Tibial nerve (tissue), 4 donors: ENCODE measurements at regions not wholly inside any gene's neighbourhood (a gene's known extent, or its start where the extent isn't known, plus 50 kb on each side); places are given as distances from the start of the nearest gene placed in this dataset.

Source experiments
- DNase-seq, 2 donors: peaks; one replicate each; pipeline ENCODE4 v3.0.0-alpha.2; 2019; ENCODE audit warnings: low spot score in 2 of 2
- H3K27ac ChIP-seq, 4 donors: fragments of 200-600 bp; sonication (generic) in 3 of 4; one replicate each; pipeline ENCODE4 v1.5.1; 2017 to 2019; ENCODE audit warnings: mild to moderate bottlenecking in 1 of 4
- H3K27me3 ChIP-seq, 2 donors: fragments of 200-600 bp; sonication (generic) in 1 of 2; one replicate each; pipeline versions ENCODE4 v1.5.1 to v1.6.0; 2017 to 2019
- H3K36me3 ChIP-seq, 3 donors: fragments of 200-600 bp; sonication (generic); one replicate each; pipeline ENCODE4 v1.5.1; 2018 to 2019
- H3K4me1 ChIP-seq, 4 donors: fragments of 200-600 bp; sonication (generic) in 3 of 4; one replicate each; pipeline ENCODE4 v1.5.1; 2017 to 2019
- H3K4me3 ChIP-seq, 4 donors: fragments of 200-600 bp; sonication (generic) in 3 of 4; one replicate each; pipeline ENCODE4 v1.5.1; 2017 to 2019; ENCODE audit warnings: mild to moderate bottlenecking in 1 of 4, moderate library complexity in 1 of 4
- H3K9me3 ChIP-seq, 4 donors: fragments of 200-600 bp; sonication (generic) in 3 of 4; one replicate each; pipeline ENCODE4 v1.5.1; 2017 to 2019
- EP300 ChIP-seq, 2 donors: sonication (generic); formaldehyde crosslinking; IDR thresholded peaks; one replicate each; pipeline ENCODE4 v1.6.1; 2017; ENCODE audit warnings: antibody characterized with exemption in 2 of 2, mild to moderate bottlenecking in 1 of 2
- POLR2A ChIP-seq, 2 donors: fragments of 450-650 bp; IDR thresholded peaks; one replicate each; pipeline ENCODE4 v1.6.1; 2017; ENCODE audit warnings: antibody characterized with exemption in 2 of 2, mild to moderate bottlenecking in 2 of 2, moderate library complexity in 2 of 2
- WGBS, 2 donors: methylation state at CpG; one replicate each; pipeline ENCODE4 v1.1.5; 2018; 5-methylcytosine and 5-hydroxymethylcytosine counted together
- TF ChIP-seq, protein P1 (sequence below), 5 experiments: fragments of 200-600 bp in 3 of 5; fragments of 450-650 bp in 2 of 5; sonication (generic) in 3 of 5; IDR thresholded peaks; one replicate each; pipeline ENCODE4 v1.5.1; 2016 to 2019; ENCODE audit warnings: antibody characterized with exemption in 5 of 5, mild to moderate bottlenecking in 3 of 5, moderate library complexity in 2 of 5

DNA sequence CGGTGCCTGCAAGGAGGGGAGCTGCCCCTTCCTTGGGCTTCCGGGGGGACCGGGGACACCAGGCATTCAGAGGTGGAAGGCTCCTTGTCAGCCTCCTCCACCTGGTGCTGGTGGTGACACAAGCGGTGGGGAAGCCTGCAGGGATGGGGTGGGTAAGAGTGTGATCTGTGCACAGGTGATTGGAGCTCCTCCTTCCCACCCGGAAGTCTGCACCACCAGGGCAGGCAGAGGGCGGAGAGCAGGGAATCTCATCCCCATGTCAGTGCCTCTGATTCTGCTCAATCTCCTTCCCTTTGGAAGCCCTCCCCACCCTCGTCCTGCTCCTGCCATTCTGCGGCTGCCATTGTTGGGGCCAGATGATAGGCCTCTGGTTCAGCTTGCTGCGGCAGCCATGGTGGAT, 238.1 kb upstream of the CRY1 start:
- WGBS, 2 donors, result 72% methylated on average over 8 to 9 of the region's 9 CpGs
- Histone ChIP-seq H3K9me3 (no peaks in the 10 kb centered on the region), H3K4me1 (no peaks in the 10 kb centered on the region), H3K27ac (no peak overlapping the region), H3K4me3 (no peak overlapping the region), H3K36me3 (no peaks in the 10 kb centered on the region), H3K27me3 (no peaks in the 10 kb centered on the region)
- TF ChIP-seq POLR2A (IDR thresholded peaks at IDR 0.05), result no peak
- TF ChIP-seq, protein P1, sequence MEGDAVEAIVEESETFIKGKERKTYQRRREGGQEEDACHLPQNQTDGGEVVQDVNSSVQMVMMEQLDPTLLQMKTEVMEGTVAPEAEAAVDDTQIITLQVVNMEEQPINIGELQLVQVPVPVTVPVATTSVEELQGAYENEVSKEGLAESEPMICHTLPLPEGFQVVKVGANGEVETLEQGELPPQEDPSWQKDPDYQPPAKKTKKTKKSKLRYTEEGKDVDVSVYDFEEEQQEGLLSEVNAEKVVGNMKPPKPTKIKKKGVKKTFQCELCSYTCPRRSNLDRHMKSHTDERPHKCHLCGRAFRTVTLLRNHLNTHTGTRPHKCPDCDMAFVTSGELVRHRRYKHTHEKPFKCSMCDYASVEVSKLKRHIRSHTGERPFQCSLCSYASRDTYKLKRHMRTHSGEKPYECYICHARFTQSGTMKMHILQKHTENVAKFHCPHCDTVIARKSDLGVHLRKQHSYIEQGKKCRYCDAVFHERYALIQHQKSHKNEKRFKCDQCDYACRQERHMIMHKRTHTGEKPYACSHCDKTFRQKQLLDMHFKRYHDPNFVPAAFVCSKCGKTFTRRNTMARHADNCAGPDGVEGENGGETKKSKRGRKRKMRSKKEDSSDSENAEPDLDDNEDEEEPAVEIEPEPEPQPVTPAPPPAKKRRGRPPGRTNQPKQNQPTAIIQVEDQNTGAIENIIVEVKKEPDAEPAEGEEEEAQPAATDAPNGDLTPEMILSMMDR (IDR thresholded peaks at IDR 0.05), result no peak
- TF ChIP-seq EP300 (IDR thresholded peaks at IDR 0.05), result no peak
- no peak for DNase-seq

DNA sequence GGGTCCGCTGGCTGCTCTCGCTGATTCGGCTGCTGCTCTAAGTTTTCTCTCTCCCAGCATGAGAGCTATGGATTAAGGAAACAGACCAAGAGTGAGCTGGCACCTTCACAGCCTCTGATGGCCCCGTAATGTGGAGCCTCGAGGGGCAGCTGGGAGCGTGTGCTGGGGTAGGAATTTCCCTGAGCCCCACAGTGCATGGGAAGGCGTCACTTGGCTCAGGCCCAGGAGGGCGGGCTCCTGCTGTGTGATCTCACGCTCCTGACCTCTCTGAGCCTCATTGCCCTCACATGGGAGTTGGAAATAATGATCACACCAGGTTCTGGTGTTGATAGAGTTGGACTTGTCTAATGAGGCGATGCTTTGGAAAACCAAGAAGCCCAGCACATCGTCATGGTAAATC, 238.6 kb upstream of the CRY1 start:
- H3K4me3 ChIP-seq, result no peak overlapping the region
- DNase-seq, result no peak
- H3K9me3 ChIP-seq, result no peaks in the 10 kb centered on the region
- WGBS, 2 donors, result 65% methylated on average over 10 to 11 of the region's 11 CpGs
- no peaks in the 10 kb centered on the region for H3K4me1 ChIP-seq
- no peak for TF ChIP-seq POLR2A (IDR thresholded peaks at IDR 0.05)
- no peak for TF ChIP-seq EP300 (IDR thresholded peaks at IDR 0.05)
- no peak overlapping the region for H3K27ac ChIP-seq
- no peaks in the 10 kb centered on the region for H3K36me3 ChIP-seq
- H3K27me3 ChIP-seq, result no peaks in the 10 kb centered on the region

DNA sequence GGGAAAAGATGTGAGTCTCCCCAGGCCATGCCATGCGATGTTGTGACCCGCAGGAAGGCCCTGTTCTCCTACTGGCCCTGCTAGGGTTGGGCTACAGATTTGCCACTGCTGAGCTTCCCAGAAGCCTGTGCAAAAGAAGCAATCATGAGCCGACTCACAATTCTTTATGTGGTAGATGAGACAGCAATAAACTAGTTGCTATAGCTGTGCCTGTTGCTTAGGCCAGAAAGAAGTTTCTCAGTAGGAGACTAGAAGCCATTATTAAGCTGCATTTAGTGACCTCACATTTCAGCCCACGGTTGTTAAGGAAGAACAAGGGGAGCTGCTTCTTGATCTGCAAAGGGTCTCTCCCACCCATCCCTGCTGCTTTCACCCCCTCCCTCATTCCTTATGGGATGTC, 239.4 kb upstream of the CRY1 start:
- WGBS, 2 donors, result 45 to 54% methylated on average over 4 of the region's 4 CpGs
- no peak overlapping the region for H3K4me3 ChIP-seq
- H3K27ac ChIP-seq, result no peak overlapping the region
- no peaks in the 10 kb centered on the region for H3K36me3 ChIP-seq
- H3K27me3 ChIP-seq, result no peaks in the 10 kb centered on the region
- H3K9me3 ChIP-seq, result no peaks in the 10 kb centered on the region
- no peaks in the 10 kb centered on the region for H3K4me1 ChIP-seq
- DNase-seq, result no peak
- no peak for TF ChIP-seq POLR2A (IDR thresholded peaks at IDR 0.05)
- TF ChIP-seq, protein P1 (IDR thresholded peaks at IDR 0.05), result no peak
- no peak for TF ChIP-seq EP300 (IDR thresholded peaks at IDR 0.05)

DNA sequence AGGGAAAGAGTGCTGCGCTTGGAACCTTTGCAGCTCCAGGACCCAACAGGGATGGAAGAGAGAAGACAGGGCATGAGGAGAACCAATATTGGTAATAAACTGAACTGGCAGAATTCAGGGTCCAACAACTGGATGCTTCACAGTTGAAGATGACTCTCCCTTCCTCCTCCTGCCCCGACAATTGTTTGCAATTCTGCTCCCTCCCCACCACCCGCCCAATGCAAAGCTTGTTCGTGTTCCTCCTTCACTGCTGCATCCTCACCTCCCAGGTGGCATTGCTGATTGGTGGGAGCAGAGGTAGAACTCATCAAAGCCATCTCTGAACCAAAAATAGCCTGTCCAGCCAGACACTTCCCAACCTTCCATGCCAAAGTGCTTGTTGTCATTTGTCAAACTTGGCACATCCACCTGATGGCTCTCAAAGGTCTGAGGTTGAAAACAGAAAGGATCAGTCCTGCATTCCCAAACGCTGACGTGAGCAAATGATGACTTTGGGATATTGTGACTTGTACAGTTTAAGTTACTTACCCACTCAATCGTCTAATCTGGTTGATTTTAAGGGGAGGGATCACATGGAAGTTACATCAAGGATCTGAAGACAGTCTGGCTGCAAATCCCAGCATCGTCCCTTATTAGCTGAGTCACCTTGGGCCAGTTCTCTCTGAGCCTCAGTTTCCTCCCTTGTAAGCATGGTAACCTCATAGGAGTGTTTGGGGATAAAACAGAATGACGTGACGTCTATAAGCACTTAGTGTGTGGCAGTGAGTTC, 242.6 kb upstream of the CRY1 start:
- WGBS, 2 donors, result 85 to 91% methylated on average over 10 of the region's 10 CpGs
- no peaks in the 10 kb centered on the region for H3K27me3 ChIP-seq

DNA sequence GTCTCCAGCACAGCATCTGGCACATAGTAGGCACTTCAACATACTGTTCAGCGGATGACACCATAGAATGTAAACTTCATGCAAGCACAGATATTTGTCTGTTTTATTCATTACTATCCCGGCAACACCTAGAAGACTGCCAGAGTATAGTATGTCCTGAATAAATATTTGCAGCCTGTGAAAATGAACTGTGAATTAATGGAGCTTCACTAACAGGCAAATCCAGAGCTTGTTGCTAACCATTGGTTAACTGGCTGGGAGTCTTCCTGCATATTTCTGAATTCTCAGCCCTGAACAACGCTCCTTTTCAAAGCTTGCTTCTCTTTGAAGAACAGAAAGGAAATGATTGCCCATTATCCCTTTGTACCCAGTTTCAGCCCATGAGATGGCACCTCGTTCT, 243.3 kb upstream of the CRY1 start:
- DNase-seq, result no peak
- Histone ChIP-seq H3K36me3 (no peaks in the 10 kb centered on the region), H3K4me1 (no peaks in the 10 kb centered on the region), H3K27ac (no peak overlapping the region), H3K4me3 (no peak overlapping the region), H3K9me3 (no peaks in the 10 kb centered on the region), H3K27me3 (no peaks in the 10 kb centered on the region)
- WGBS, 2 donors, result 60 to 82% methylated on average over 4 of the region's 4 CpGs
- TF ChIP-seq, protein P1 (IDR thresholded peaks at IDR 0.05), result no peak
- TF ChIP-seq EP300 (IDR thresholded peaks at IDR 0.05) (no peak), POLR2A (IDR thresholded peaks at IDR 0.05) (no peak)

More for the DNA sequence above, 242.6 kb upstream of the CRY1 start:
- Histone ChIP-seq H3K27ac (no peak overlapping the region), H3K4me3 (no peak overlapping the region), H3K9me3 (no peaks in the 10 kb centered on the region), H3K36me3 (no peaks in the 10 kb centered on the region), H3K4me1 (no peaks in the 10 kb centered on the region)
- DNase-seq, result no peak
- TF ChIP-seq, protein P1 (IDR thresholded peaks at IDR 0.05), result no peak
- TF ChIP-seq POLR2A (IDR thresholded peaks at IDR 0.05), result no peak
- no peak for TF ChIP-seq EP300 (IDR thresholded peaks at IDR 0.05)
